ENCODE measurements at regions not wholly inside any gene's neighbourhood (a gene's known extent, or its start where the extent isn't known, plus 50 kb on each side); places are given as distances from the start of the nearest gene placed in this dataset.

- H3K9me3 Mint-ChIP-seq (ENCODE audit: unreplicated experiment) = no peaks in the 10 kb centered on the region
- H3K27ac Mint-ChIP-seq (ENCODE audit: unreplicated experiment) = peak overlapping the region; percentile 76
- H3K36me3 Mint-ChIP-seq (ENCODE audit: unreplicated experiment) = peaks cover 2% of the 10 kb centered on the region
- DNase-seq (ENCODE audit: extremely low spot score, unreplicated experiment) = no peak
- no peaks in the 10 kb centered on the region for H3K27me3 Mint-ChIP-seq (ENCODE audit: unreplicated experiment)
- H3K4me1 Mint-ChIP-seq (ENCODE audit: unreplicated experiment) = peaks cover 23% of the 10 kb centered on the region
- H3K4me3 Mint-ChIP-seq (ENCODE audit: unreplicated experiment) = no peak overlapping the region
- TF ChIP-seq, protein P1, sequence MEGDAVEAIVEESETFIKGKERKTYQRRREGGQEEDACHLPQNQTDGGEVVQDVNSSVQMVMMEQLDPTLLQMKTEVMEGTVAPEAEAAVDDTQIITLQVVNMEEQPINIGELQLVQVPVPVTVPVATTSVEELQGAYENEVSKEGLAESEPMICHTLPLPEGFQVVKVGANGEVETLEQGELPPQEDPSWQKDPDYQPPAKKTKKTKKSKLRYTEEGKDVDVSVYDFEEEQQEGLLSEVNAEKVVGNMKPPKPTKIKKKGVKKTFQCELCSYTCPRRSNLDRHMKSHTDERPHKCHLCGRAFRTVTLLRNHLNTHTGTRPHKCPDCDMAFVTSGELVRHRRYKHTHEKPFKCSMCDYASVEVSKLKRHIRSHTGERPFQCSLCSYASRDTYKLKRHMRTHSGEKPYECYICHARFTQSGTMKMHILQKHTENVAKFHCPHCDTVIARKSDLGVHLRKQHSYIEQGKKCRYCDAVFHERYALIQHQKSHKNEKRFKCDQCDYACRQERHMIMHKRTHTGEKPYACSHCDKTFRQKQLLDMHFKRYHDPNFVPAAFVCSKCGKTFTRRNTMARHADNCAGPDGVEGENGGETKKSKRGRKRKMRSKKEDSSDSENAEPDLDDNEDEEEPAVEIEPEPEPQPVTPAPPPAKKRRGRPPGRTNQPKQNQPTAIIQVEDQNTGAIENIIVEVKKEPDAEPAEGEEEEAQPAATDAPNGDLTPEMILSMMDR (IDR thresholded peaks at IDR 0.05) = no peak
These were observed 367.8 kb upstream of the SLC7A11 start for GRCh38 chr4:138609943-138610350.

DNA sequence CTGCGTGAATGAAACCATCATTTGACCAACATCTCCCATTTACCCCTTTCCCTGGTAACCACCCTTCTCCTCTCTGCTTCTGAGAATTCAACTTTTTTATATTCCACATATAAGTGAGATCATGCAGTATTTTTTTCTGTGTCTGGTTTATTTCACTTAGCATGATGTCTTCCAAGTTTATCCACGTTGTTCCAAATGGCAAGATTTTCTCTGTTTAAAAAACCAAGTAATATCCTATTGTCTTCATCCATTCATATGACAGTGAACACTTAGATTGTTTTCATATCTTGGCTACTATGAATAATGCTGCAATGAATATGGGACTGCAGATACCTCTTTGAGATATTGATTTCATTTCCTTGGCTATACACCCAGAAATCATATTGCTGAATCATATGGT, 362.4 kb upstream of the SLC7A11 start:
- TF ChIP-seq, protein P1 (IDR thresholded peaks at IDR 0.05) = no peak
- H3K27ac Mint-ChIP-seq (ENCODE audit: unreplicated experiment) = no peak overlapping the region
- H3K36me3 Mint-ChIP-seq (ENCODE audit: unreplicated experiment) = peaks cover 7% of the 10 kb centered on the region
- no peak for DNase-seq (ENCODE audit: extremely low spot score, unreplicated experiment)
- H3K4me1 Mint-ChIP-seq (ENCODE audit: unreplicated experiment) = peaks cover 5% of the 10 kb centered on the region
- peaks cover 8% of the 10 kb centered on the region for H3K9me3 Mint-ChIP-seq (ENCODE audit: unreplicated experiment)
- H3K4me3 Mint-ChIP-seq (ENCODE audit: unreplicated experiment) = no peak overlapping the region
- peaks cover 2% of the 10 kb centered on the region for H3K27me3 Mint-ChIP-seq (ENCODE audit: unreplicated experiment)

- peaks cover 2% of the 10 kb centered on the region for H3K27me3 Mint-ChIP-seq (ENCODE audit: unreplicated experiment)
- H3K4me3 Mint-ChIP-seq (ENCODE audit: unreplicated experiment) = no peak overlapping the region
- peaks cover 8% of the 10 kb centered on the region for H3K9me3 Mint-ChIP-seq (ENCODE audit: unreplicated experiment)
- TF ChIP-seq, protein P1 (IDR thresholded peaks at IDR 0.05) = no peak
- no peak overlapping the region for H3K27ac Mint-ChIP-seq (ENCODE audit: unreplicated experiment)
- H3K4me1 Mint-ChIP-seq (ENCODE audit: unreplicated experiment) = peaks cover 3% of the 10 kb centered on the region
- H3K36me3 Mint-ChIP-seq (ENCODE audit: unreplicated experiment) = peaks cover 7% of the 10 kb centered on the region
- no peak for DNase-seq (ENCODE audit: extremely low spot score, unreplicated experiment)
These were observed 360.5 kb upstream of the SLC7A11 start for GRCh38 chr4:138602664-138603063.

DNA sequence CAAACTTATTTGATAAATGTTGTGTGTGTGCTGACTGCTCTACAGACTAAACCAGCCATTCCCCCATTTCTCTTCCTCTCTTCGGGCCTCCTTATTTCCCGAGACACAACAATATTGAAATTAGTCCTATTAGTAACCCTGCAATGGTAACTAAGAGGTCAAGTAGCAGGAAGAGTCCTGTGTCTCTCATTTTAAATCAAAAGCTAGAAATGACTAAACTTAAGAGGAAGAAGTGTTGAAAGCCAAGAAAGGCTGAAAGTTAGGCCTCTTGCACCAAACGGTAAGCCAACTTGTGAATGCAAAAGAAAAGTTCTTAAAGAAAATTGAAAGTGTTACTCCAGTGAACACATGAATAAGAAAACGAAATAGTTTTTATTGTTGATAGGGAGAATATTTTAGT, 357.8 kb upstream of the SLC7A11 start:
- Mint-ChIP-seq H3K4me3 (ENCODE audit: unreplicated experiment) (no peak overlapping the region), H3K9me3 (ENCODE audit: unreplicated experiment) (peaks cover 8% of the 10 kb centered on the region), H3K27me3 (ENCODE audit: unreplicated experiment) (peaks cover 2% of the 10 kb centered on the region), H3K4me1 (ENCODE audit: unreplicated experiment) (peaks cover 14% of the 10 kb centered on the region), H3K27ac (ENCODE audit: unreplicated experiment) (no peak overlapping the region), H3K36me3 (ENCODE audit: unreplicated experiment) (peaks cover 4% of the 10 kb centered on the region)
- no peak for DNase-seq (ENCODE audit: extremely low spot score, unreplicated experiment)
- TF ChIP-seq, protein P1 (IDR thresholded peaks at IDR 0.05) = no peak

DNA sequence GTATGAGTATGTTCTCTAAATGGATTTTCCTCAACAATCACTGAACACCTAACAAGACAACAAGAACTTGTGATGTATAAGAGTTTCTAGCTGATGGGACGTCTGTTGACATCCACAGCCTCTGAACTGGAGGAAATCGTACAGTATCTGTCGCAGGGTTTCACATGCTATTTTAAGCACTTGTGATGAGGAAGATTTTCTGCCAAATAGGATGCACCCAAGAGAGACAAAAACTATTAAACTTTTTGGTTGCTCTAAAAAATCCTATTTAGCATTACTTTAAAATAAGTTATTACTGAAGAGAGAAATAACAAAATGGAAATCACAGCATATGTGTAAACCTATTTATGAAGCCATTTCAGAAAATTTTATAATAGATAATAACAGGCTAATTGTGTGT, 356.1 kb upstream of the SLC7A11 start:
- H3K4me1 Mint-ChIP-seq (ENCODE audit: unreplicated experiment) = peaks cover 14% of the 10 kb centered on the region
- H3K36me3 Mint-ChIP-seq (ENCODE audit: unreplicated experiment) = peaks cover 4% of the 10 kb centered on the region
- DNase-seq (ENCODE audit: extremely low spot score, unreplicated experiment) = no peak
- no peak overlapping the region for H3K27ac Mint-ChIP-seq (ENCODE audit: unreplicated experiment)
- H3K4me3 Mint-ChIP-seq (ENCODE audit: unreplicated experiment) = no peak overlapping the region
- TF ChIP-seq, protein P1 (IDR thresholded peaks at IDR 0.05) = no peak
- H3K27me3 Mint-ChIP-seq (ENCODE audit: unreplicated experiment) = no peaks in the 10 kb centered on the region
- H3K9me3 Mint-ChIP-seq (ENCODE audit: unreplicated experiment) = peaks cover 8% of the 10 kb centered on the region
